ENCODE measurements at regions not wholly inside any gene's neighbourhood (a gene's known extent, or its start where the extent isn't known, plus 50 kb on each side); places are given as distances from the start of the nearest gene placed in this dataset.

- H3K27ac Mint-ChIP-seq = no peak overlapping the region
- TF ChIP-seq, protein P1, sequence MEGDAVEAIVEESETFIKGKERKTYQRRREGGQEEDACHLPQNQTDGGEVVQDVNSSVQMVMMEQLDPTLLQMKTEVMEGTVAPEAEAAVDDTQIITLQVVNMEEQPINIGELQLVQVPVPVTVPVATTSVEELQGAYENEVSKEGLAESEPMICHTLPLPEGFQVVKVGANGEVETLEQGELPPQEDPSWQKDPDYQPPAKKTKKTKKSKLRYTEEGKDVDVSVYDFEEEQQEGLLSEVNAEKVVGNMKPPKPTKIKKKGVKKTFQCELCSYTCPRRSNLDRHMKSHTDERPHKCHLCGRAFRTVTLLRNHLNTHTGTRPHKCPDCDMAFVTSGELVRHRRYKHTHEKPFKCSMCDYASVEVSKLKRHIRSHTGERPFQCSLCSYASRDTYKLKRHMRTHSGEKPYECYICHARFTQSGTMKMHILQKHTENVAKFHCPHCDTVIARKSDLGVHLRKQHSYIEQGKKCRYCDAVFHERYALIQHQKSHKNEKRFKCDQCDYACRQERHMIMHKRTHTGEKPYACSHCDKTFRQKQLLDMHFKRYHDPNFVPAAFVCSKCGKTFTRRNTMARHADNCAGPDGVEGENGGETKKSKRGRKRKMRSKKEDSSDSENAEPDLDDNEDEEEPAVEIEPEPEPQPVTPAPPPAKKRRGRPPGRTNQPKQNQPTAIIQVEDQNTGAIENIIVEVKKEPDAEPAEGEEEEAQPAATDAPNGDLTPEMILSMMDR (IDR thresholded peaks at IDR 0.05) = no peak
Measured at GRCh38 chr9:89749500-89750116, 144.8 kb downstream of the GADD45G start.

GRCh38 chr9:89750117-89750791 lies 145.4 kb downstream of the GADD45G start:
- no peak for DNase-seq
- Mint-ChIP-seq H3K36me3 (ENCODE audit: low read depth) (no peaks in the 10 kb centered on the region), H3K9me3 (no peaks in the 10 kb centered on the region), H3K4me1 (ENCODE audit: low read depth) (peaks cover 22% of the 10 kb centered on the region), H3K27me3 (no peaks in the 10 kb centered on the region), H3K4me3 (no peak overlapping the region), H3K27ac (no peak overlapping the region)
- ChIA-PET CTCF (interaction anchor here (1.0 kb wide), 1 partner anchor 147 kb away, joined by 3 read pairs; no protein-coding TSS in a partner anchor), POLR2A (interaction anchor here (0.6 kb wide), 2 partner anchors 143 to 1033 kb away, joined by 3 read pairs; no protein-coding TSS in a partner anchor)
- TF ChIP-seq, protein P1 (IDR thresholded peaks at IDR 0.05) = no peak
- ATAC-seq = no peak
- intact Hi-C loops (cut with micrococcal nuclease) = no loop called here

More at GRCh38 chr9:89749500-89750116, 144.8 kb downstream of the GADD45G start:
- ChIA-PET CTCF (no interaction called here), POLR2A (no interaction called here)
- no peak overlapping the region for H3K4me3 Mint-ChIP-seq
- H3K27me3 Mint-ChIP-seq = no peaks in the 10 kb centered on the region
- intact Hi-C loops (cut with micrococcal nuclease) = no loop called here
- peaks cover 24% of the 10 kb centered on the region for H3K4me1 Mint-ChIP-seq (ENCODE audit: low read depth)
- no peak for ATAC-seq
- H3K36me3 Mint-ChIP-seq (ENCODE audit: low read depth) = no peaks in the 10 kb centered on the region
- no peak for DNase-seq
- H3K9me3 Mint-ChIP-seq = peaks cover under 1% of the 10 kb centered on the region

DNA sequence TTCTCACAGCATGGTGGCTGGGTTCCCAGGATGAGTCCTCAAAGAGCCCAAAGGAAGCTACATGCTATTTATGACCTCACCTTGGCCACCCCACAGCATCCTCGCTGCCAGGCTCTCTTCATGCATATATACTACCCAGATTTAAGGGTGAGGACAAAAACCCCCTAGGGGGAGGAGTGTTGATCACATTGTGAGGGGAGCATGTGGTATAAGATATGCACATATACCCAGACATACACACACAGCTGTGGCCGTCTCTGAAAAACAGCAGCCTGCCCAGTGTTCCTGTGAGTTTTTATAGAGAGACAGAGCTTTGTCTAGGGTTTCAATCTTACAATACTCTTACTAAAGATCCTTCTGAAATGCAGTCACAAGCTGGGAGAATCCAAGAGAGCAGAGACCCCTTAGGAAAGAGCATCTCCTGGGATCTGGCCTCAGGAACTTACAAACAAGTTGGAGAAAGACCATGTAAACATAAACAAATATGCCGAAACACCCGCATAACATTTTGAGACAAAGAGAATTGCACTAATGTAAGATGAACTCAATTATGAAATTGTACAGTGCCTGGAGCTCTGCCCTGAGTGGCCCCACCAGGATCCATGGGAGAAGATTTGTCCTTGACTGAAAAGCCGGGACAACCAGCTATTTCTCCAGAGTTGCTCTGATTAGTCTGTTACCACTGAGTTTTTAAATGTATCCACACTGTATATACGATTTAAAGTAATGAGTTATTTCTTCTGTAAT lies 146.4 kb downstream of the GADD45G start:
- H3K9me3 Mint-ChIP-seq = no peaks in the 10 kb centered on the region
- ATAC-seq = no peak
- intact Hi-C loops (cut with micrococcal nuclease) = no loop called here
- peaks cover 16% of the 10 kb centered on the region for H3K4me1 Mint-ChIP-seq (ENCODE audit: low read depth)
- H3K4me3 Mint-ChIP-seq = no peak overlapping the region
- H3K36me3 Mint-ChIP-seq (ENCODE audit: low read depth) = no peaks in the 10 kb centered on the region
- H3K27me3 Mint-ChIP-seq = no peaks in the 10 kb centered on the region
- ChIA-PET CTCF (interaction anchor here (1.0 kb wide), 1 partner anchor 148 kb away, joined by 3 read pairs; no protein-coding TSS in a partner anchor), POLR2A (interaction anchor here (0.6 kb wide), 1 partner anchor 11 kb away, joined by 3 read pairs; no protein-coding TSS in a partner anchor)
- TF ChIP-seq, protein P1 (IDR thresholded peaks at IDR 0.05) = no peak
- DNase-seq = no peak
- H3K27ac Mint-ChIP-seq = no peak overlapping the region

- no peaks in the 10 kb centered on the region for H3K27me3 Mint-ChIP-seq
- ChIA-PET POLR2A (no interaction called here), CTCF (interaction anchor here (0.9 kb wide), 1 partner anchor 172 kb away, joined by 3 read pairs; no protein-coding TSS in a partner anchor)
- TF ChIP-seq, protein P1 (IDR thresholded peaks at IDR 0.05) = no peak
- ATAC-seq = no peak
- no peak overlapping the region for H3K27ac Mint-ChIP-seq
- no peak for DNase-seq
- H3K36me3 Mint-ChIP-seq (ENCODE audit: low read depth) = no peaks in the 10 kb centered on the region
- no peaks in the 10 kb centered on the region for H3K9me3 Mint-ChIP-seq
- no peak overlapping the region for H3K4me3 Mint-ChIP-seq
- intact Hi-C loops (cut with micrococcal nuclease) = no loop called here
- peaks cover 10% of the 10 kb centered on the region for H3K4me1 Mint-ChIP-seq (ENCODE audit: low read depth)
Measured at GRCh38 chr9:89752154-89752553, 147.3 kb downstream of the GADD45G start.

Data from activated CD8-positive, alpha-beta T cell treated with anti-CD3 and anti-CD28 coated beads for 36 hours (primary cell).